Right lobe of liver (tissue), 6 donors: ENCODE measurements at regions not wholly inside any gene's neighbourhood (a gene's known extent, or its start where the extent isn't known, plus 50 kb on each side); places are given as distances from the start of the nearest gene placed in this dataset.

Experiments
- ATAC-seq, 4 donors: fragments of 200-7000 bp; cut with Tn5 transposase; one replicate each; pipeline ENCODE4 v1.9.1; 2020; ENCODE audit warnings: mild to moderate bottlenecking in 4 of 4, moderate library complexity in 4 of 4
- DNase-seq, 3 donors: peaks; one replicate each; pipeline ENCODE4 v3.0.0-alpha.2; 2020
- H3K27ac ChIP-seq, 3 donors: fragments of 200-600 bp; one replicate each; pipeline ENCODE4 v1.8.0; 2022
- H3K27me3 ChIP-seq, 2 donors: fragments of 200-600 bp; one replicate each; pipeline ENCODE4 v1.8.0; 2022
- H3K36me3 ChIP-seq, 4 donors: fragments of 200-600 bp; sonication (generic) in 1 of 4; one replicate each; pipeline versions ENCODE4 v1.5.1 to v1.8.0; 2017 to 2022; ENCODE audit warnings: control low read depth in 1 of 4
- H3K4me1 ChIP-seq, 4 donors: fragments of 200-600 bp; sonication (generic) in 1 of 4; one replicate each; pipeline versions ENCODE4 v1.5.1 to v1.8.0; 2017 to 2022; ENCODE audit warnings: control low read depth in 1 of 4
- H3K4me3 ChIP-seq, 3 donors: fragments of 200-600 bp; one replicate each; pipeline ENCODE4 v1.8.0; 2022
- H3K9me3 ChIP-seq, 4 donors: fragments of 200-600 bp; sonication (generic) in 1 of 4; one replicate each; pipeline versions ENCODE4 v1.5.1 to v1.8.0; 2017 to 2022; ENCODE audit warnings: control low read depth in 1 of 4
- CTCF ChIP-seq, 4 donors: fragments of 200-600 bp in 3 of 4; fragments of 450-650 bp in 1 of 4; IDR thresholded peaks; one replicate each; pipeline versions ENCODE4 v1.5.1 to v1.8.0; 2016 to 2022; ENCODE audit warnings: antibody characterized with exemption in 4 of 4, mild to moderate bottlenecking in 2 of 4
- POLR2A ChIP-seq: fragments of 450-650 bp; IDR thresholded peaks from one replicate; pipeline ENCODE4 v1.6.1; 2017; ENCODE audit warnings: antibody characterized with exemption, mild to moderate bottlenecking
- WGBS: methylation state at CpG from one replicate; pipeline ENCODE4 v1.1.6; 2018; ENCODE audit warnings: low coverage, low lambda C conversion rate; ENCODE audit not compliant: insufficient coverage; ENCODE audit errors: missing lambda C conversion rate; 5-methylcytosine and 5-hydroxymethylcytosine counted together
- intact Hi-C, 2 donors: fragments of 100-400 bp; cut with DNase I; formaldehyde crosslinking; loops; one replicate each; pipeline versions ENCODE4 v1.11.2 to v1.14.1; 2022
- donor health status: DM: no; HTN: yes; CAD: no.
- donor health status: DM: no; HTN: no; CAD: no.
- donor health status: DM: no; HTN: no; CAD: no.
- donor health status: DM: no; HTN: yes; CAD: no.
- donor health status: DM: no; HTN: yes; CAD: no.

DNA sequence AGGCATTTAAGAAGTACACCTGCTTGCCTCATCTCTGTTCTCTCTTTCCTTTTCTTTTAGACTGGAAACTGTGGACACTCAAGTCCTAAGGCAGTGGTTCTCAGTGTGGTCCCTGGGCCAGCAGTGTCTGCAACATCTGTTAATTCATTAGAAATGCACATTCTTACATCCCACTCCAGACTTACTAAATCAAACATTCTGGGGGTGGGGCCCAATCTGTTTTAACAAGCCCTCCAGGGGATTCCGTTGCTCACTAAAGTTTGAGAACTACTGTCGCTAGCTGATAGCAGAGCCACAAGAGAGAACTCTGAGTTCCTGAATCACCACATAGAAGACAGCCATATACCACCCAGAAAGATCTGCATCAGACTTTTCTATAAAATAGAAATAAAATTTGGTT lies 430.6 kb downstream of the BCOR start:
- no peak for DNase-seq

GRCh38 chrX:39667736-39668482 lies 429.8 kb downstream of the BCOR start:
- TF ChIP-seq CTCF (IDR thresholded peaks at IDR 0.05) (no peak), POLR2A (no peak)
- H3K27ac ChIP-seq: no peak overlapping the region
- H3K4me1 ChIP-seq: no peaks in the 10 kb centered on the region
- no peaks in the 10 kb centered on the region for H3K36me3 ChIP-seq
- 50% methylated on average over 7 of the region's 9 CpGs for WGBS
- DNase-seq (no peak), ATAC-seq (no peak)
- H3K9me3 ChIP-seq: no peaks in the 10 kb centered on the region
- H3K4me3 ChIP-seq: no peak overlapping the region
- intact Hi-C loops: no loop called here
- no peaks in the 10 kb centered on the region for H3K27me3 ChIP-seq

More for the DNA sequence above, 430.6 kb downstream of the BCOR start:
- H3K36me3 ChIP-seq: no peaks in the 10 kb centered on the region
- no peak for ATAC-seq
- H3K4me1 ChIP-seq: no peaks in the 10 kb centered on the region
- TF ChIP-seq CTCF (IDR thresholded peaks at IDR 0.05): no peak
- no peak for TF ChIP-seq POLR2A
- no peaks in the 10 kb centered on the region for H3K27me3 ChIP-seq
- no peak overlapping the region for H3K4me3 ChIP-seq
- intact Hi-C loops: no loop called here
- no peaks in the 10 kb centered on the region for H3K9me3 ChIP-seq
- H3K27ac ChIP-seq: no peak overlapping the region
- whole genome bisulfite sequencing: 83% methylated on average over 1 of the region's 2 CpGs

DNA sequence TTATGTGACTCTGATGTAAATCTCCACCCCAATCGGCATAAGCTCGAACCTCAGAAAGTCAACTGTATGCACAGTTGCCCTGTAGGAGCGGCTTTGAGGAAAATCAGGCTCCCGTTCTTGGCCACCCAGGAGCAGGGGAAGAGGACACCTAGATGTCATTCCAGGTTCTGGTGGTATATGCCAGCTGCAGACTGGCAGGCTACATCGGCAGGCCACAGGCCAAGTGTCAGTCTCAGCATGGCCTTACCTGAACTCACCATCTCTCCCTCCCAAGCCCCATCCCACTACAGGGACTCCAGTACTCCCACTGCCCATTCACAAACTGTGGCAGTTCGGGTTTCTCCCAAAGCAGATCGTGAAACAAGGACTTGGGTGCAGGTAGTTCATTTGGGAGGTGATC lies 428.1 kb downstream of the BCOR start:
- Histone ChIP-seq H3K4me1 (no peaks in the 10 kb centered on the region), H3K27ac (no peak overlapping the region), H3K9me3 (no peaks in the 10 kb centered on the region), H3K27me3 (no peaks in the 10 kb centered on the region), H3K36me3 (no peaks in the 10 kb centered on the region), H3K4me3 (no peak overlapping the region)
- ATAC-seq (no peak), DNase-seq (no peak)
- TF ChIP-seq POLR2A (no peak), CTCF (IDR thresholded peaks at IDR 0.05) (no peak)
- intact Hi-C loops: no loop called here
- 66% methylated on average over 7 of the region's 7 CpGs for WGBS

GRCh38 chrX:39670281-39670680 lies 427.5 kb downstream of the BCOR start:
- TF ChIP-seq POLR2A (no peak), CTCF (IDR thresholded peaks at IDR 0.05) (no peak)
- no peak for ATAC-seq

More at GRCh38 chrX:39670281-39670680, 427.5 kb downstream of the BCOR start:
- 69% methylated on average over 4 of the region's 5 CpGs for WGBS
- Histone ChIP-seq H3K27ac (no peak overlapping the region), H3K9me3 (no peaks in the 10 kb centered on the region), H3K4me3 (no peak overlapping the region), H3K27me3 (no peaks in the 10 kb centered on the region), H3K36me3 (no peaks in the 10 kb centered on the region), H3K4me1 (no peaks in the 10 kb centered on the region)
- intact Hi-C loops: no loop called here
- DNase-seq: no peak
